Embryonic facial prominence (tissue), 1 donor: ENCODE measurements at regions not wholly inside any gene's neighbourhood (a gene's known extent, or its start where the extent isn't known, plus 50 kb on each side); places are given as distances from the start of the nearest gene placed in this dataset.

Experiments used
- DNase-seq: peaks from one replicate; pipeline ENCODE4 v3.0.0-alpha.2; 2016; ENCODE audit errors: extremely low spot score

DNA sequence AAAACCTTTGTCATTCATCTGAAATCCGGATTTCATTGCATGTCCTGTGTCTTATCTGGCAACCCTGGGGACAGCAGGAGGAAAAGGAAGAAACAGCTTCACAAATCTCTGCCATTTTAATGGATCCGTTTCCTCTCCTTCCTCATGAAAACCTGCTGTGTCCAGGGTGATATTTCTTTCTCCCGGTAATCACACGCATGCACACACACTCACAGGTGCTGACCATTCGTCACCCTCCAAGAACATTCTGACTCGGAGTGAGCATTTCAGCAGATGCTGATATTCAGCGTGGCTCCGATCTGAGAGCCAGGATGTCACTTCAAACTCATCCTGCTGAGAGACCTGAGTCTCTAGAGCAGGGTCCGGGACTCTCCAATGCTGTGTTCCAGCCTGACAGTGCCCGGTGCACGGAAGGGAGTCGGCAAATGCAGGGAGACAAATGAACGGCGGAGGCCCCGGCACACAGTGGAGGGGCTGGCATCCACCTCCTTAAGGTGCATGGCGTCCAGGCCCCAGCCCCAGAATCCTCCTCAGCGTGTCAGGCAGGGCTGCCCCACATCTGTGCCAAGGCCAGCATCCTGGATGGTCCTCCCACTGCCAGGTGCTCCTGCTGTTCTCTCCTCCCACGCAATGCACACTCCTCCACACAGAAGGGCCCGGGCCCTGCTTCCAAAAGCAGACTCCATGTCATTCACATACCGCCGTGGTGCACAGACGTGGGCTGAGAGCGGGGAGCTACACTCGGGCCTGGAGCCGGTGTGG, 70.7 kb downstream of the RBFOX3 start:
- no peak for DNase-seq

GRCh38 chr17:79538291-79538690, 72.6 kb downstream of the RBFOX3 start:
- DNase-seq, result no peak

DNA sequence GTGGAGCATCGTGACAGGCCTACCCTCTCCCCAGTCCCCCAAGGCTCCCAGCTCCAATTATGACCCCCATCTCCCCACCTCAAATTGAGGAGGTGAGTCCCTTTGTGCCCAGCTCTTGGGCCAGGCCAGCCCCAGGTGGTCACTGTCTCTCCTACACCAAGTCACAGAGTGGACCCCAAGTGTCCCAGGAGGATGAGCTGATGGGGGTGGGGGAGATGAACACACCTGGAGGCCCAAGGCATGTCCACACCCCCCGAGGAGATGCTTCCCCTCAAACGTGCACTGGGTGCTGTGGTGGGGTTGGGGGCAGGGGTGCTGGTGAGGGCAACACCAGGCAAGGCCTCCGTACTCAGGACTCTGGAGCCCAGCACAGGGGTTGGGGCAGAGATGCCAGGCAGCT, 73.2 kb downstream of the RBFOX3 start:
- no peak for DNase-seq

- no peak for DNase-seq
These were observed 73.8 kb downstream of the RBFOX3 start for GRCh38 chr17:79537061-79537460.

DNA sequence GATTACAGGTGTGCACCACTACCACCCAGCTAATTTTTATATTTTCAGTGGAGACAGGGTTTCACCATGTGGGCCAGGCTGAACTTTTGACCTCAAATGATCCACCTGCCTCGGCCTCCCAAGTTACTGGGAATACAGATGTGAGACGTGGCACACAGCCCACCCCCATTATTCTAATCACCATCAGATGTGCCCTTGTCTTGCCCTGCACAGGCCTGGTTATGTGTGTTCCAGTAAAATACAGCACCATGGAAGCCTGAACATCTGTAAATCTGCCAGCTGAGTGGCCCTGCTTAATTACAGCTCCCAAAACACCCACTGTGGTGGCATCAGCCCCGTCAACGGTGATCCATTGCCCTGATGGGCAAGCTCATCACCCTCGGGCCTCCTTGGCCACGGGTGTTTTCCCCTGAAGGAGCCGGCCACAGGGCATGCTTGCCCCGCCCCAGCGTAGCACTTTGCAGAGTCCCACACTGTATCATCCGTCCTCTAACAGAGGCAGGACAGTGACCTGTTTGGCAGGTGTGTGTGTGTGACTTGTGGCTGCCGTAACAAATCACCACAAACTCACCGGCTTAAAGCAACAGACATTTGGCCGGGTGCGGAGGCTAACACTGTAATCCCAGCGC, 74.5 kb downstream of the RBFOX3 start:
- no peak for DNase-seq

DNA sequence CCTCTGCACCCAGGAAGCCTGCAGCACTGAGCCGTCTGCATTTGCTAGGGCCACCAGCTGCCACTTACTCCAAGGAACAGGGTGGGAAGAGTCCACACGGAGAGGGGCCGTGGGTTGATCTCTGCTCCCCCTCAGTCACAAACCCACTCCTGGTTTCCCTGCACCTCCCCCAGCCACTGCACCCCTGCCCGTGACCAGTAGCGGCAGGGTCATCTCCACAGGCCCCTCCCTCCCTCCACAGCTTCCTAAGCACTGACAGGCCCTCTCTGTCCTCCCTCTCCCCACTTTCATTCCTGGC, 75.2 kb downstream of the RBFOX3 start:
- DNase-seq, result no peak

DNA sequence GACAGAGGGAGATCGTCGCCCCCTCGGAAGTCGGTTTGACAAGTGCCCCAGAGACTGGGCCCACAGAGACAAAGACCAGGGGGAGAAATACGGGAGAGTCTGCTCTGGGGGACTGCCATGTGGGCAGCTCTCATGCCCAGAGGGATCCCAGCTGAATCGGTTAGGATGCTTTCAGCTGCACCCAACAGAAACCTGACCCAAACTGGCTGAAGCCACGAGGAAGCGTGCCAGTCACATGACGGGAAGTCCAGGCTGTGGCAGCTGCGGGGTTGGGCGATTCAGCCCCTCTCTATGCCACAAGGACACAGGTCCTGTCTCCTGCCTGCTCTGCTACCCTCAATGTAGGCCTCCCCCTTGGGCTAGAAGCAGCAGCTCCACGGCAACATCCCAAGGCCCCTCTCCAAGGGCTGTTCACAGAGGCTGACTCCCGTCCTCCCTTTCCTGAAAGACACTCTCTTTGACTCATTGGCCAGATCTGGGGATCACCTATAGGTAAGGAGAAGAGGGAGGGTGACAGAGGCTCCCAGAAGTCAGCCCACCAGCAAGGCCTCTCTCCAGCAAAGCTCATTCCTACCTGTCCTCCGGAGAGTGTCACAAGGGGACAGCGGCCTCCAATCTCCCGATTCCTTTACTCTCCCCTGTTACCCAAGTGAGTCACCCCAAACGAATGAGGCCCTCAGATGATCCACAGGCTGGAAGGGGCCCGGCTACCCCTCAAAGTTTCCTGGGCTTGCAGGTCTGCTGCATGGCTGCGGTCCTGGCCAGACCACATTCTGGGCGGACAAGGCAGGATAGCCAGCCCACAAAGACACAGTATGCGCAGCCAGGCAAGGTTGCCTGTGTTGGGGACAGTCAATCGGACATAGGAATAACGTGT, 75.8 kb downstream of the RBFOX3 start:
- no peak for DNase-seq

DNA sequence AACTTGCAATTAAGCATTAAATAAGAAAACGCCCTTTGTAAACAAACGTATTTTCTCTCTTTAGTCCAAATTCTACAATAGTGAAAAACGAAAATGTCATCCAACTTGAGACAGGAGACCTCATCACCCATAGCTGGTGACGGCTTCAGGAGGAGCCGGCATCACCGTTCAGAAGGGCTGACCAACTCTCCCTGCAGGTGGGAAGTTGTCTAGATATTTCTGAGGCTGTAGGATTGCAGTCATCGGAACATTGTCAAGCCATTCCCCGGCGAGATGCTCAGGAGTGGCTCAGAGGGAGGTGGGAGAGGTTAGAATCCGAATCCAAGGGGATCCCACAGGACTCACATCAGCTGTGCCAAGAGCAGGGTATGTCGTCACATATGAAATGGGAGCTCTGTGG, 76.7 kb downstream of the RBFOX3 start:
- no peak for DNase-seq

DNA sequence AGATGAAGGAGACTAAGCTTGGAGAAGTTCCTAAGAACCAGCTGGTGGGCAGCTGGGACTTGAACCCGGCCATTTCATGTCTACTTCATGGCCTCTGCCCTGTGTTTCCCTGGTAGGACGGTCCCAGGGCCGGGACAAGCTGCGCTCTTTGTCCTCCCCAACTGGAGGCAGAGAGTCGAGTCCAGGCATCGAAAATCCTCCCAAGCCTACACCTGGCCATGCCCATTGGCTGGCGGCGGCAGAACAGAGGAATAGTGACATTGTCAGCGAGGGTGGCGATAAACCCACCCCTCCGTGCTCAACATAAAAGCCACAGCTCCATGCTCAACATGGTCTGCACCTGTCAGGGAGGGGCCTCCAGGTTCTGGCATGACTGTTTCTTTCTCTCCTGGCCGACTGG, 77.7 kb downstream of the RBFOX3 start:
- no peak for DNase-seq

GRCh38 chr17:79532107-79532790, 78.6 kb downstream of the RBFOX3 start:
- DNase-seq, result no peak

- DNase-seq, result no peak
These were observed 79.4 kb downstream of the RBFOX3 start for GRCh38 chr17:79531191-79532095.

- DNase-seq, result no peak
These were observed 80.3 kb downstream of the RBFOX3 start for GRCh38 chr17:79530361-79531105.

- DNase-seq, result no peak
These were observed 81.2 kb downstream of the RBFOX3 start for GRCh38 chr17:79529661-79530081.

DNA sequence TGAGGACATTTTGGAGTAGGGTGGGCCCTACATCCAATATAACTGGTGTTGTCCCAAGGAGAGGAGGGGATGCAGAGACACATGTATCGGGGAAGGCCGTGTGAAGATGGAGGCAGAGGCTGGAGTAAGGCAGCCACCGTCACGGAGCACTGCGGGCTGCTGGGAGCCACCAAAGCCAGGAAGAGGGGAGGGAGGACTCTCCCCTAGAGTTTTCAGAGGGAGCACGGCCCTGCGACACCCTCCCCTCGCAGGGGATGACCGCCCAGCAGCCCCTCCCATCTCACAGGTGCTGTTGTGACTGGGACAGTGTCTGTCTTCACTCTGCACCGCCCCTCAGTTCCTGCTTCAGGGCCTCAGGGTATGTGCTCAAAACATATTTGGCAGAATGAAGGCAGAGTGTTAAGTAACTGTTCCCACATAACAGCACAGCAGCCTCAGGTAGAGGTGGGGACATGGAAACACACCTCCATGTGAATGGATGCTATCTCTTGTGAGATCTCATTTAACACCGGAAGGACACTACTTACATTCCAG, 82.2 kb downstream of the RBFOX3 start:
- DNase-seq, result no peak

GRCh38 chr17:79527306-79527705, 83.5 kb downstream of the RBFOX3 start:
- DNase-seq, result no peak

GRCh38 chr17:79525793-79526677, 84.8 kb downstream of the RBFOX3 start:
- DNase-seq, result no peak

DNA sequence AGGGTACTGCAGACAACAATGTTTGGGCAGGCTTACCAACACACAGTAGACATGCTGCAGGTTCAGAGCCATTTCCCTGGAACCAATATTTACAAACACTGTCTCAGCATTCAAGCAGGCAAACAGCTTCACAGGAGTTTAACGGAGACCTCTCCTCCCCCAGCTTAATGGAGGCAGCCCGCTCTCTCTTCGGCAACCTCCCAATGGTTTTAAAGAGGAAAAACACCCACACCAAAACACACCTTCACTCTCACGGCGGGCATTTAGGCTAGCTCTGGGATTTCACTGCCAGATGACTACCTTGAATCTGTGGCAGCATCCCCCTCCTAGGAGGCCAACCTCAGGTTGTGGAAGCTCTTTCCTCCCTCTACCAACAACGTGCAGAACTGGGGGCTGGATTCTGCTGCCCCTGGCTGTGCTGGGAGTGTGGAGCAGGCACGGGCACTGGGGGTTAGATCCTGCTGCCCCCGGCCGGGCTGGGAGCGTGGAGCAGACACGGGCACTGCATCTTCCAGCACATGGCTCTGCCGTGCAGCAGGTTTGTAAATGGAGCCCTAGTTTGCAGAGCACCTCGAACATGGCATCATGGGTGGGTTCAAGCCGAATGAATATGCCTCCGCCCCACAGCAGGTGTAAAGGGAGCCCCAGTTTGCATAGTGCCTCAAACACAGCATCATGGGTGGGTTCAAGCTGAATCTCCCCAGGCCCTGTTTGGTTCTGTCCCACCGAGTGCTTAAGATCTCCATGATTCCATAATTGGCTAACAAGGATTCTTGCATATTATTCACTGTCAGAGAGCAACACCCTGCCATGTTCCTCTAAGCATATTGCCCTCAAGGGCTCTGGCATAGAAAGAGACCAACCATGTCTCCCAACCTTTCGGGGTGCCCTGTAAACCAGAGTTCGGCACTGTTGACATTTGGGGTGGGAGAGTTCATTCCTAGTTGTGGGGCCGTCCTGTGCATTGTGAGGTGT, 86.4 kb downstream of the RBFOX3 start:
- DNase-seq, result no peak

GRCh38 chr17:79522414-79522813, 88.4 kb downstream of the RBFOX3 start:
- DNase-seq, result no peak
